GM18907 (cell line): ENCODE measurements at regions not wholly inside any gene's neighbourhood (a gene's known extent, or its start where the extent isn't known, plus 50 kb on each side); places are given as distances from the start of the nearest gene placed in this dataset.
"Not testable (repeated sequence)": the region's sequence is repeated elsewhere in the genome, so short reads cannot be mapped to it uniquely, and the experiment has no call there.

ENCODE experiments used
- ATAC-seq: cut with Tn5 transposase; IDR thresholded peaks from one replicate; pipeline ENCODE4 v1.9.1; 2021; ENCODE audit warnings: mild to moderate bottlenecking, moderate library complexity; ENCODE audit not compliant: unreplicated experiment

DNA sequence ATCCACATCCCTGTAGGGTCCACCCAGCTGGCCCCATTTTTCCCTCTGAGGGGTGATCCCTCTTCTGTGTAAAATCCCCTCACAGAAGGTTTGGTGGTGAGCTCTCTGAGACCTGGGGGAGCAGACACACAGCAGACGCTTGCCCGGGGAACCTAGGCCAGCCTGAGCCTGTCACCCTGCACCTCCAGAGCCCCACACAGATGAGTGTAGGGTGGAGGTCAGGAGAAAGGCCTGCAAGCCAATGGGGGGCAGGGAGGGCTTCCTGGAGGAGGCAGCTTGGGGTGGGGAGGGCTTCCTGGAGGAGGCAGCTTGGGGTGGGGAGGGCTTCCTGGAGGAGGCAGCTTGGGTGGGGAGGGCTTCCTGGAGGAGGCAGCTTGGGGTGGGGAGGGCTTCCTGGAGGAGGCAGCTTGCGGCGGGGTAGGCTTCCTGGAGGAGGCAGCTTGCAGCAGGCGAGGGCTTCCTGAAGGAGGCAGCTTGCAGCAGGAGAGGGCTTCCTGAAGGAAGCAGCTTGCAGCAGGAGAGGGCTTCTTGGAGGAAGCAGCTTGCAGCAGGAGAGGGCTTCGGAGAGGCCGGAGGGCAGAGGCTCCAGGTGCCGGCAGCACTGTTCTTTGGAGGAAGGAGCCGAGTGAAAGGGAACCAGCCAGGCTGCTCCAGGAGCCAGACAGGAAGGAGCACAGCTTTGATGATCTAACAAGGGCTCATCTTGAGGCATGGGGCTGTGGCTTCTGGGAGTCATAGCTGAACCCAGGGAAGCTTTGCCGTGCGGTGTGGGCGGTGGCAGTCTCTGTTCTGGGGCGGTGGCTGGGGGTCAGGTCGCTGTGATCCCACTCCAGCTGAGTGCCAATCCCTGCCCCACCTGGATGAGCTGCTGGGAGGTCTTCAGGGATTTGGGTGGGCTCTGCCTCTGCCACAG, 83.7 kb upstream of the ZNF469 start:
- no peak for ATAC-seq

DNA sequence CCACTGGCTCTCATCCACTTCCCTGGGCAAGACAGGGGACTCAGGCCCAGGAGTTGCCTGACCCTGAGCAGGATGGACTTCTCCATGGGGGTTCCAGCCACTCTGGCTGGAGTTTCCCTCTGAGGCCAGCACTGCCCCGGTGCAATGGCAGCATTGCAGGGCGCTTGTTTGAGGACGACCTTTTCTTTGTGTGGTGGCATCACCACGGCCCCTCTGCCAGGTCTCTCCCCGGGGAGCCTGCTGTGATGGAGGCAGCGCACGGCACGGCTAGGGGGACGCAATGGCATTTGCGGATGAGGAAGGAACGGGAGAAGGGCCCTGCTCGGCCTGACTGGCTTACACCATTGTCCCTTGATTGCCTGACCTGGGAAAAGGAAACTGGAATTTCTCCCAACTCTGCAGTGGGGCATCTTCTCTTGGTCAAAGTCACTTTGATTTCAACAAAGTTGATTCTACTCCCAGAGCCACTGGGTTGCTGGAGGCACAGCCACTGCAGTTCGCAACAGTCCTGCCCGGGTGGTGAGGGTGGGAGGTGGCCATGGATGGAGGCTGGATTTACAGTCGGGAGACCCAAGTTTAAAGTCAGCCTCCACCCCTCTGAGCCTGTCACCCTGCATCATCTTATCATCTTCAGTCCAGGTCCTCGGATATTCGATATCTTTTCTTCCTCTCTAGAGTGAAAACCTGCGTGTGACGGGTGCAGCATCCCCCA, 82.9 kb upstream of the ZNF469 start:
- ATAC-seq, result no peak

- ATAC-seq, result no peak
Measured at GRCh38 chr16:88300463-88300835, 82.3 kb upstream of the ZNF469 start.

DNA sequence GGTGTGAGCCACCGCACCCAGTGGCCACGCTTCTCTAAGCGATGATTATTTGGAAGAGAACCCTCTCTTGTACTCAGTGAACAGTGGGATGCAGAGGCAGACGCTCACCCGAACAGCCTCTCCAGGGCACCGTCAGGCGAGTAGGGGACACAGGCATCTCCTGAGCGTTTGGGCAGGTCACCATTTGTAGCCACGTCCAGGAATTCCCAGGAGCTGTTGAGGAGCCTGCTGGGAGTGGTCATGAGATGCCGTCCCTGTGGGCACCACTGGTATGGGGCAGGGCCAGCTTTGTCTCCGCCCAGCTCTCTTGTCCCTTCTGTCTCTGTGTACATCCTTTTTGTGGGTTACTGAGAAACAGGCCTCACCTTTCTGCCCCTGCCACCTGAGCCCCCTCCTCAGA, 81.3 kb upstream of the ZNF469 start:
- ATAC-seq, result no peak

- no peak for ATAC-seq
Measured at GRCh38 chr16:88301886-88302285, 80.9 kb upstream of the ZNF469 start.

DNA sequence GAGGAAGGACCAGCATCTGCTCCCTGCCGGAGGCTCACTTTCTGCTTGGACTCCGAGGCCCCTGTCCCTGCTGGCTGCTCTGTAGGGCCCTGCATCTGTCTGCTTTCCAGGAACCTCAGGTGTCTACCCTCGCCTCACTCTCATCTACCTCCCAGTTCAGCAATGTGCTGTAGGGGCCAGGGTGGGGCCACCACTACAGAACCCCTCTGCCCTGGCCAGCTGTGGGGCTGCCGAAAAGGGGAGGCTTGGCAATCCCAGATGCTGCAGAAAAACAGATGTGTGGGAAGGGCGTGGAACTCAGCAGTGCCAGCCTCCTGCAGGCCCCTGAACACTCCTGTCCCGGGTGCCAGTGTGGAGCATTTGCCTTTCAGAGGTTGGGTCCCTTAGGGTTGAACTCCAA, 80.1 kb upstream of the ZNF469 start:
- ATAC-seq, result no peak

GRCh38 chr16:88303405-88303804, 79.4 kb upstream of the ZNF469 start:
- no peak for ATAC-seq

DNA sequence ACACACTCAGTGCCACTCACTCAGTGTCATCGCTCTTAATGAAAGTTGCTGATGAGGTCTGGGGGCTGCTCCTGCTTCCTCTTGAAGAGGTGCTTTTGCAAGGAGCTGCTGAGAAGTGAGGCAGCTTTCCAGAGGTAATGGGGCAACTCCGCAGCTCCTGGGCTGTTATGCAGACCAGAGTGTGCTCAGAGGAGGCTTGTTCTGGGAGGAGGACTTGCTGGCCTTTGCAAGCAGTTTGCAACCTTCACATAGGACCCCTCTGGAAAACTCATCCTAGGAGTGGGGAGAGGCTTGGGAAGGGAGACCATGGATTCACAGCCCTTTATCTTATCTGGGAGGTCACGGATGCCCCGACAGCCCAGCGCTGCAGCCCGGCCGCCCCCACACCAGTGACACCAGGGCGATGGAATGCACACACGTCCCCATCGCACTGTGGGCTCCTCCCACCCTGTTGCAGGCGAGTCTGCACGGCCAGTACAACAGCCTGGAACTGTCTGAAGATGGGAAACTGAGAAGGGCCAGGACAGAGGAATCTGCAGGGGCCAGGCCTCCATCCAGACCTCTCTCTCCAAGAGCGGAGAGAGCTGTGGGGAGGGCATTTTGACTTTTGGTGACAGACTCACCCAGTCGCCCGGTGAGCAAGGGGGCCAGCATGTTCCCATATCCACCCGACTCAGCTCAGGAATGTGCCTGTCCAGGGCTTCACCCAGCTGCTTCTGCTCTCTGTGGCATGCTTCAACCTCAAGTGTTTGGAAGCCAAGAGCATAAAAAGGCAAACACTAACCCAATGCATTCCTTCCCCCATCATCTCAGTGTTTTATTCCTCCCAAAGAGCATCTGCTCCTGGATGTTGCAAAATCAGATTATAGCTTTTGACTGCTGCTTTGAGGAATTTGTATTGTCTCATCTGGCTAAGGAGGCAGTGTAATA, 78.6 kb upstream of the ZNF469 start:
- no peak for ATAC-seq

DNA sequence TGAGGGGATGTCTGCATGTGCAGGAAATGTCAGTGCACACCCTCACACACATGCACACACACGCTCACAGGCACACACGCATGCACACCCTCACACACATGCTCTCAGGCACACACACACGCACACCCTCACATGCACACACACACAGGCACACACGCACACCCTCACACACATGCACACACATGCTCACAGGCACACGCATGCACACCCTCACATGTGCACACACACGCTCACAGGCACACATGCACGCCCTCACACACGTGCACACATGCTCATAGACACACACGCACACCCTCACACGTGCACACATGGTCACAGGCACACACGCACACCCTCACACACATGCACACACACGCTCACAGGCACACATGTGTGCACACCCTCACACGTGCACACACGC, 77.6 kb upstream of the ZNF469 start:
- ATAC-seq, result no peak

DNA sequence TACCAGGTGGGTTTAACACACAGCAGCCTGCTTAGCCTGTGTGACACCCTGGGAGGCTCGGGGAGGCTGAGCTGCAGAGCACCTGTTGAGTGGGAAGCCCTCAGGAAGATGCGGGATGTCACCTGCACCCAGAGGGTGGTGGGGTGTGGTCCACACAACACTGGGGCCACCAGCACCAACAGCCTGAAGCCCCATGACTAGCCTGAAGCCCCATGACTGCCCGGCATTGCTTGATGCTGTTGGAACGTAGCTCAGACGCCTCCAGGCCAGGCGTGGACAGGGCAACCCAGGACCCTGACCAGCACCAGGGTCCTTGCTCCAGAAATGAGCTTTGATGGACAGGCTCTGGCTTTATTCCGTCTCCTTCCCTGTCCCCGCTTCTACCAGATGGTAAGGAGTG, 76.3 kb upstream of the ZNF469 start:
- ATAC-seq, result no peak

GRCh38 chr16:88306860-88307545, 75.8 kb upstream of the ZNF469 start:
- ATAC-seq, result no peak

DNA sequence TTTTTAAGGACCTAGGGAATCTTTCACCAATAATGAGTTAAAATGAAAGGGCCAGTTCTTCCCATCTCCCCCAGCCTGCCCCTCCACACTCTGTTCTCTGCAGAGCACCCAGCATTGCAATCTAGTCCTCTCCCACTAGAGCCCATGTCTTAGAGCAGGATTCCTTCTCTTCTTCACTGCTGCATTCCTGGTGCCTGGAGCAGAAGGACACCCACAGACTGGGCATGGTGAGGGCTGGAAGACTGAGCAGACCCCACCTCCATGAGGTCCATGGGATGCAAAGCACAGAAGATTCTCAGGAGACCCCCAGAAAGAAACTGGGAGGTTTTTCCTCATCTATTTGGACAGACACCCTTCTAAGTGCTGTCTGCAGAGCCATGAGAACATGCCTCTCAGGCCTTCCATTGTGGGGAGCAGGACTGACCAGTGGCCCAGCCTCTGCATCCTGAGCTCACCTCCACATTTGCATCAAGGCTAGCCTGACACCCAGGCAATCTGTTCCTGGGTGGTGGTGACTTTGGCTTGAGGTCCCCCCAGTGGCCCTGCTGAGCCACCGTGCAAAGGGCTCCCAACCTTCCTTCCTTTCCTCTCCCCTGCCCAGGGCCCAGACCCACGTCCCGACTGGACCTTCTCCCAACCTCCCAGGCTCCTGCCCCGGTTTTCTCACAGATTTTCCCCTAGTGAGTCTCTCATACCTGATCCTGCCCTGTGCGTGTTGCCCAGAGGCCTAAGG, 74.2 kb upstream of the ZNF469 start:
- ATAC-seq, result no peak

- no peak for ATAC-seq
Measured at GRCh38 chr16:88309174-88309907, 73.4 kb upstream of the ZNF469 start.

DNA sequence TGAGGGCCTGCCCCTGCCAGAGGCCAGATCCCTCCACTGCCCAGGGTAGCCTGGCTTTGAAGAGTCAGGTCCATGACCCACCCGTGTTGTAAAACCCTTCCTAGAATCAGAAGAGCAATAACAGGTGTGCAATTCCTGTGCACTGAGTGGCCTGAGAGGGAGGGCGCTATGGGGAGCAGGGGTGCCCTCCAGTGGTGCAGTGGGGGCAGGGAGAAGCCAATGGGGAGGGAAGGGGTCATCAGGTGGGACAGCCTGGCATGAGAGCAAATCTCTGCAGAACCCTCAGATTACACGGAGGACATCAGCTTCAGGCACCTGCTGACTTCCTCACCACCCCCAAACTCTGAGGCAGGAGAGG, 72.9 kb upstream of the ZNF469 start:
- ATAC-seq, result no peak

GRCh38 chr16:88310796-88311605, 71.8 kb upstream of the ZNF469 start:
- no peak for ATAC-seq

GRCh38 chr16:88311860-88312259, 70.9 kb upstream of the ZNF469 start:
- ATAC-seq, result not testable (repeated sequence)

GRCh38 chr16:88312732-88313131, 70.0 kb upstream of the ZNF469 start:
- ATAC-seq, result no peak

DNA sequence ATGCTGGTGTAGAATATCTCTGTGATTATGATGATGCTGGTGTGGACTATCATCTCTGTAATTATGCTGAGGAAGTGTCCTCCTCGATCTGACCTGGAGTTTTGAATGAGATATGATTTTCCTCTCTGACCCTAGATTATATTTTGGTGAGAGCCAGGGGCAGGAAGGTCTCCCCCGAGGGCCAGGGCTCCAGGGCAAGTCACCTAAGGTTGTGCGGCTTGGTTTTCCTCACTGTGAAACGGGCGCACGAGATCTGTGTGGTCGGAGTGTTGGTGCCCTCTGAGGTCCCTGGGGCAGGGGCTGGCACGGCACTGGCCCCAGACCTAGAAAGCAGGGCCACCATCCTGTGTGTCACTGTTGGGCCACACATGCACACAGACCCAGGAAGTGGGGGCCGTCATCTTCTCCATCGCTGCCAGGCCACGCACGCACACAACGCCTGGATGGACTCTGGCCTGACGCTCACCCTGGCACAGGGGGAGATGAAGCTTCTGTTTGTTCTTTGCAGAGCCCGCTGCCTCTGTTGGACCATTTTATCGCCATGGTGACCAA, 67.7 kb upstream of the ZNF469 start:
- no peak for ATAC-seq
